Stimulated activated CD8-positive, alpha-beta memory T cell treated with anti-CD3 and anti-CD28 coated beads, Interleukin-7, amount 100 ng/mL, for 48 hours (primary cell): ENCODE measurements at regions not wholly inside any gene's neighbourhood (a gene's known extent, or its start where the extent isn't known, plus 50 kb on each side); places are given as distances from the start of the nearest gene placed in this dataset.
"Not testable (repeated sequence)": the region's sequence is repeated elsewhere in the genome, so short reads cannot be mapped to it uniquely, and the experiment has no call there.

Experiments
- DNase-seq, 2 donors: peaks; one replicate each; pipeline ENCODE4 v3.0.0-alpha.2; 2020; ENCODE audit warnings: low read depth in 1 of 2; ENCODE audit errors: extremely low read depth in 1 of 2

DNA sequence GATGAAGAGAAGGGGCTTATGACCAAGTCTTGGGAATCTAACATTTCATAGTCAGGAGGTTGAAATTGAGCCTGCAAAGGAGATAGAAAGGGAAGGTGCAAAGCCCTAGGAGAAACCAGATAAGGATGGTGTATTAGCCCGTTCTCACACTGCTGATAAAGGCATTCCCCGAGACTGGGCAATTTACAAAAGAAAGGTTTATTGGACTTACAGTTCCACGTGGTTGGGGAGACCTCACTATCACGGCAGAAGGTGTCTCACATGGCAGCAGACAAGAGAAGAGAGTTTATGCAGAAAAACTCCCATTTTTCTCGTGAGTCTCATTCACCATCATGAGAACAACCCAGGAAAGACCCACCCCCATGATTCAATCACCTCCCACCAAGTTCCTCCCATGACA, 129.5 kb upstream of the LNX1 start:
- DNase-seq, result no peak

DNA sequence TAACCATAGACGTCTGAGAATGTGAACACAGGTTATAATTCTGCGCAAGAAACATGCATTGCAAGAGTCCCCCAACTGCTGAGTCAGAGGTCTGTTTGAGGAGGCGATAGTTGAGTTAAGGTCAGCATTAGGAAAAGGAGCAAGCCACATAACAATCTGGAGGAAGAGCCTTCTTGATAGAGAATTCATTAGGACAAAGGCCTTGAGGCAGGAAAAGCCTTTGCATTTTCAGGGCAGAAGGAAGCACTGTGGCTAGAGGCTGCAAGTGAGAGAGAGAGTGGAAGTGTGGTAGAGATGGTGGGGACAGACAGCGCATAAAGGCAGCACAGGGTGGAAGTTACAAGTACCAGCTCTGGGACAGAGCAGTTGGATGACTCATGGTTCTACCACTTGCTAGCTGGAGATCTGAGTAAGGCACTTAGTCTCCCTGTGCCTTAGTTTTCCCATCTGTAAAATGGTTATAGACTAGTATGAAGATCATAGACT, 125.8 kb upstream of the LNX1 start:
- no peak for DNase-seq

DNA sequence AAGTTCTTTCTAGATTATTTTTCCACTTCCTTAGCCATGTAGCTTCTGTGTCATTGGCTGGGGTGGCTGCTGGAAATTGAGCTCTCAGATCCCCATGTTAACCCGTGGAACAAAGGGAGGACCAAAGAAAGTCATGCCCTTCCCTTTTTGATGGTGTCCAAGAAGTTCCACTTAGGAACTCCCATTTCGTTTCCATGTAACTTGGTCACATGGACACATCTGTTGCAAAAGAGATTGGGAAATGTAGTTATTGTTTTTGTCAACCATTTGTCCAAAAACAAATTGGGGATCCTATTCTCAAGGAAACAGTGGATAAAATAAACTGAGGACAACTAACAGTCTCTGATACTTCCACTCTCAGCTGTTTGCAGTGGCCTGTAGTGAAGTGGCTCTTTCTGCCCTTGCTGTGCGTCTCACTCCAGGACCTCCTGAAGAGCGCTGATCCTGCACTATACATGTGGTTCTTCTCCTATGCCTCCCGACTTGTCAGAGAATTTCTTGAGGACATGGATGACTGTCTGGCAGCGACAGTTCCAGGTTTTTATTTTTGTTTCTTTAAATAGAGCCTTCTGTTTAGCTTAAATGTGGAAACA, 125.3 kb upstream of the LNX1 start:
- DNase-seq, result no peak

DNA sequence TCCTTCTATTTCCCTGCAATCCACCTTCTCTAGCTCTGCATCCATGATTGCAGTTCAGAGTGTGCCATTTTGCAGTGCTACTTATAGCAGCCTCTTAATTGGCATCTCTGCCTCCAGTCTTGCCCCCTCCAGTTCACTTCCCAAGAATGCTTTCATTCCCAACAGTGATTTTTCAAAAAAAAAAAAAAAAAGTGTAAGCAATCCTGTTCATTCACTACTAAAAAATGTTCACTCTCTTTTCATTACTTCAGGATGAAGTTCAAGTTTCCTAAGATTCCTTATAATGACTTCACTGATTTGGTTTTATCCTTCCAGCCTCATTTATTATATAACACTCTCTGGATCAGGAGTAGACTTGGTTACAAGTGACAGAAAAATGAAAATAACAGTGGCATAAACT, 124.7 kb upstream of the LNX1 start:
- no peak for DNase-seq

DNA sequence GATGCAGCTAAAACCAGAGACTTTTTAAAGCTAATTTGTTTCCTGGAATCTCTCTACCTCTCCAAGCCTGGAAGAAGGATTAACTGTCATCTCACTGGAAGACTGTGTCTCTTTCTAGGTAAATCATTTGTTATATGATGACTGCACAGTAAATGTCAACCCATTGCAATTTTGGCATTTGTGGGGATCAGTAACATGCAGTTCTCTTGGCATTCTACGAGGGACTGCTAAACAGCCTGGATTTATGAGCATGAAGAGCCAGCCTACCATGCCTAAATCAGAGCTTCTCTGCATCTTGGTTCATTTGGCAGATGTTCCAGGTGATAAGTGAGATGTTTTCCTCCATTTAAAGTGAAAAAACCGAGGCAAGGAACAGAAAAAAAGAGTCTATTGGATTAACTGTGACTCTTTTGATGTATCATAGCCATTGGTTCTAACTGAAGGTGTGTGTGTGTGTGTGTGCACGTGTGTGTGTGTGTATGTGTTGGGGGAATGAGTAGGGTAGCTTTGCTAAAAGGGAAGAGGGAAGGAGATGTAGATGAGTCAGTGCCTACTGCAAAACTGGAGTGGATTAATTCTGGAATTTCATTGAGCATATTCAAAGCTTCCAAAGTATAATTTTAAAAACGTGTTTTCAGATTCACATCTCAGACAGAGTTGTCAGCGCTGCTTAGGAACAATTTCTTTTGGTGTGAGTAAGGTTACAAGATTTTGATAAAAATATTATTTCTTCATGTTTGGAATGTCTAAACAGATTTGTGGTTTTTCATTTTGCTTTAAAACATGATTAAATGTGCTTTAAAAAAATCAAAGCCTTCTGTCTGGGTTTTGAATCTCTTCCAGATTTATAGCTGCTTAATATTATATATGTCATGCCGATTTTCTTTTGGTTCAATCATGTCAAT, 123.2 kb upstream of the LNX1 start:
- DNase-seq, result no peak

DNA sequence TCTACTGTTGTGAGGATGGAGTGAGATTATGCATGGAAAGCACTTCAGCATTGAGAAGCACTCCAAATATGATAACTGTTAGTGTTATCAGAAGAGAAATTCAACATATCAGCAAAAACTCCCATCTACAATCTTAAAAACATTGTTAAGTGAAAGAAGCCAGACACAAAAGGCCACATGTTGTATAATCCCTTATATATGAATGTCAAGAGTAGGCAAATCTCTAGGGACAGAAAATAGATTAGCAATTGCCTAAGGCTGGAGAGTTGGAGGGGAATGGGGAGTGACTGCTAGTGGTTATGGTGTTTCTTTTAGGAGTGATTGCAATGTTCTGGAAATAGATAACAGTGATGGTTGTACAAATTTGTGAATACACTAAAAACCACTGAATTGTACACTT, 122.5 kb upstream of the LNX1 start:
- DNase-seq, result no peak

DNA sequence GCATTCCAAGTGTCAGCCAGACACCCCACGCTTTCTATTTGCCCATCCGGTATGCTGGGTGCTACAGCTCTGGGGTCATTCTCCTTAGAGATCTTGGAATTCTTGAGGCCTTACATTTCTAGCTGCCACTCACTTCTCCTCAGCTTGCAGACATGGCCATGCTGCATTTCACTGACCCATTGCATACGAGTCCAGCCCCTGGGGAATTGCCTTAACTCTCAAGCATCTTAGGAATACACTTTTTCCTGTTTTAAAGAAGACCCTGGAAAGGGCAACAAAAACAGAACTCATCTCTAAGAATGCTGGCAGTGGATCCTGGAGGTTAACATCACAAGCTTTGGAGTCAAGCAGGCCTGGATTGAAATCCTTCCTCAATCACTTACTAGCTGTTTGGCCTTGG, 122.0 kb upstream of the LNX1 start:
- no peak for DNase-seq

DNA sequence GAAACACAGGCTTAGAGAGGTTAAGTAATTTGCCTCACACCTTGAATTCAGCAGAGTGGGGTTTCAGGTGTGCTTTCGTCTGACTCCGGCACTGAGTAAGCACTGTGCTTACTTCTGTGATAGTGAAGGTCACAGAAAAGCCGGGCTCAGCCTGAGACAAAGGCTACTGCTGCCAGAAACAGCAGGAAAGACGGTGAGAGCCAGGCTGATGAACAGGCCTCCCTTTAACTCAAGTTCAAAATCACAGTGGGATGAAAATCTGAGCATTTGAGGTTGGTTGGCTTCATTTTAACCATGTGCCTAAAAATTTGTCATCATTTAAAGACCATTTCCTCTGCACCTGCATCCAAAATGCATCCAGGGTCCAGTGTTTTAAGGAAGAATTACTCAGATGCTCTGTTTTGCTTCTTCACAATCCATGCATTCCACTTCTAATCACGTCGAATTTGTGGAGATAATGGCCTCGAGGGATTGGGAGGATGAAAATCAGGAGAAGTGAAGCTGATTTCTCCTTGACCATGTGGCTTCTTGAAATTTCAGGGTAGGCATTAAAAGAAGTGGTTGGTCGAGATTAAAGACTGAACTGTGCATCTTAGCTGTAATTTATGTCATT, 121.2 kb upstream of the LNX1 start:
- DNase-seq, result no peak

DNA sequence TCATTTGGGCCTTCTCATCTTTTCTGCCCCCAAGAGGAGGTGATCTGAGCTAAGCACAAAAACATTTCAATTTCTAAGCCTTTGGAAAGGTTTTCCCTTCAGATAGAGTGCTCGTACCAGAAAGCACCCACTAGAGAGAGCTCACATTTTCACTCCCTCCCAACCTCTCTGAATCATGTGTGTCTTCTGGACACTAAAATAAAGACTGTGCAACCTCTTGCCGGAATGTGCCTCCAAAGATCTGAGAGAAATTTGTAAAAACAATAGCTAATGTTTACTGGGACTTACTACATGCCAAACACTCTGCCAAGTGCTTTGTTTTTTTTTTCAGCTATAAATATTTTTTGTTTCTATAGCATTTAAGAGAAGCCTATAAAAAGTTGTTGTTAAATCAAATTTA, 120.6 kb upstream of the LNX1 start:
- no peak for DNase-seq

DNA sequence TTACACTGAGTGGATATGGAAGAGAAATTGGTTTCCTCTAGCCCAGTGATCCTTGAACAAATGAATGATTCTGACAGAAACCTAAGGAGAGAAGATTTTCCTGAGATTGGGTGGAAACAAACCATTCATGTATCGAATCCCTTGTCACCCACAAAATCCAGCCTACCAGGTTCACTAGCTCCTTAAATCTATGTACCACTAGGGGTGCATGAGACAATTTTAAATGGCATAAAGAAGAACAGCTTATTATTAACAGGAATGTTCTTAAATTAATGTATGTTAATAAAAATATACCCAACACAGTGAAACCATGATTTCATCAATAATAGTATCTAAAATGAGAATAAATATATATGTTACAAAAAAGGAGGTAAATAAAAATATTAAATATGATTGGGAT, 118.4 kb upstream of the LNX1 start:
- no peak for DNase-seq

DNA sequence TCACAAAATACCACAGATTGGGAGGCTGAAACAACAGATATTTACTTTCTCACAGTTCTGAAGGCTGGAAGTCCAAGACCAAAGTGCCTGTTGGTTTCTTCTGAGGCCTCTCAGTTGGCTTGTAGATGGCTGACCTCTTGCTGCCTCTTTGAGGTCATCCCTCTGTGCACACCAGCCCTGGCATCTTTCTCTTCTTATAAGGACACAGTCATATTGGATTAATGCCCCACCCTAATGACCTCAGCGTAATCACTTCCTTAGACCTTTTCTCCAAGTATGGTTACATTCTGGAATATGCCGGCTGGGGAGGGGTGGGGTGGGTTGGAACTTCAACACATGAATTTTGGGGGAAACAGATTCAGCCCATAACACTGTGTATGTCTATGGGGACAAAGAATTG, 116.2 kb upstream of the LNX1 start:
- no peak for DNase-seq

DNA sequence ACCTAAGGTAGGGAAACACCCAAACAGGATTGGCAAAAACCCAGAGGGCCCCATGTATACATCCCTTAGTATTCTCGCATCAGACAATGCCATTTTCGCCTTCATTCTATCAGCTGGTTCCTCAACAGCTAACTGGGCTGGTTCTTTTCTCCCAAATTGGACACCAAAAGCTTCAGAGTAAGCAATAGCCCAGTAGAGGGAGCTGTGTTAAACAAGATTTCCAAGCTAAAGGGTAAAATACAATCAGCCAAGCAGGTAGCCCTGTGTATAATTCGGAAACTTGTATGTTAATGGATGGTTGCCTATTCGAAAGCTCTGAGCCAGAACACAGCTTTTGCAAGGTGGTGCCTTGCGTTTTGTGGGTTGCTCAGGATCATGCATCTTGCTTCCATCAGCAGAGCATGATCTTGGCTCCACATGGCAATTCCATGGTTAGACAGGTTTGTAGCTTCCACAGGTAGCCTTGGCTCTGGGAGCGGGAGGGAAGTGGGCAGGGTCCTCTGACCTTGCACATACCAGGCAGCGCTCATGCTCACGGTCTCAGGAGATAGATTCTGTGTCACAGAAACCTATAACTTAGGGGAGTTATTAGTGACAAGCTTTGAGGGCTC, 115.2 kb upstream of the LNX1 start:
- no peak for DNase-seq

DNA sequence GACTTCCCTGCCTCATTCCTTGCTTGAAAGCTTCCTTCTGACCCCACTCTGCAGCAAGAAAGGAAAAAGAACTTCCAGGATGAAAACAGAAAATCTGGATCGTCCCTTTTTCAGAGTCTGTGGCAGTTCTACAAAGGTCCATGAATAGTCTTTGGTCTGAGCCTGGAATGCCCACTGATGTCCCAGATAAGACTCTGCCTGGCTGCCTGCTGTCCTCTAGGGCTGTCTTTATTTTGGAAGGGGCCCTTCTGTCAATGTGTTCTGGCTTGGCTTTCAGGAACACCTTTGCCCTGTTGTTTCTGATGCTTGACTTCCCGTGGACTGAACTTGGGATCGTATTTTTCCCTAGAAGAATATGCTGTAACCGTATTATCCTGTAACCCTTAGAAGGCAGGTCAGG, 114.7 kb upstream of the LNX1 start:
- no peak for DNase-seq

DNA sequence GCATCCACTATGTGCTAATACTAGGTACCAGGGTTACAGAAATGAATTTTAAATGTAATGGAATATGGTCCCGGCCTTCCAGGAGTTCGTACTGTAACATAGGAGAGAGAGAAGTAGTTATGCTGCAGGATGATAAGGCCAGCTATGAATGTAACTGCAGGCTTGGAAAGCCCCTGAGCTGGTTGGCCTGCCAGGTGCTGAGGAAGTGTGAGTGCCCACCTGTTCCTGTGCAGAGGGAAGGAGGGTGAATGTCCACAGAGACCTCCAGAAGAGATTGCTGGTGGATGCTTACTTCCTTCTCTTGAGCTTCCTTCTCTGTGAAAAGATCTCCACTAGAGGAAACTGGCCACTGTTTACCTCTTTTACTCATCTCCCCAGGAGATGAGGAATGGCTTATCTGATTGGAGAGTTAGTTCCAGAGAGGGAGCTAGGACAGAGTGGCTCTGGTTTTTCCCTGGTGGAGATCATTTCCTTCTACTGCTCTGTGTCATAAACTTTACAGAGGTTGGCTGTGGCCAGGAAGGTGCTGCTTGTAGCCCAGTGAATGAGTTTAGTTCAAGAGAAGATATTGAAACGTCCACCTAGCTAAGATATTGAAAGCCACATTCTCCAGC, 114.0 kb upstream of the LNX1 start:
- no peak for DNase-seq

DNA sequence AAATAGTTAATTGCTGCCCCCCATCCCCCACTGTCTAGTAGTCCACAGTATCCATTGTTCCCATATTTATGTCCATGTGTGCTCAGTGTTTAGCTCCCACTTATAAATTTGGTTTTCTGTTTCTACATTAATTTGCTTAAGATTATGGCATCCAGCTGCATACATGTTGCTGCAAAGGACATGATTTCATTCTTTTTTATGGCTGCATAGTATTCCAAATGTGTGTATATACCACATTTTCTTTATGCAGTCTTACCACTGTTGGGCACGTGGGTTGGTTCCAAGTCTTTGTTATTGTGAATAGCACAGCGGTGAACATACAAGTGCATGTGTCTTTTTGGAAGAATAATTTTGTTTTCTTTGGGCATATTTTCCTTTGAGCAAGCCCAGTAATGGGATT, 113.0 kb upstream of the LNX1 start:
- DNase-seq, result no peak

DNA sequence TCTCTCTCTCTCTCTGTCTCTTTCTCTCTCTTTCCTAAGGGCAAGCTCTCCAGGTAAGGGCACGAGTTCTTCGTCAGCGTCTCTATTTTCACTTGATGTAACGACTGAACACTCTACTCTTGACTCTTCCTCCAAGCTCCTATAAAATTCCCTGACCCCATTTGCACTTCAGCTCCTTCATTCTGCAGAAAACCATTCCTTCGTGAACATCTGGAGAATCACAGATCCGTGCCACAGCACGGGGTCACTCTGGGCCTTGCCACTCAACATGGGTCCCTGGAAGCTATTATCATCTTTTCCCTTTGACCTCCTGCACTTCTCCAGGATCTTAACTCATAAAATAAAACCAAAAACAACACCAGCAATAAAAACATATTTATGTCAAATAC, 112.0 kb upstream of the LNX1 start:
- no peak for DNase-seq

DNA sequence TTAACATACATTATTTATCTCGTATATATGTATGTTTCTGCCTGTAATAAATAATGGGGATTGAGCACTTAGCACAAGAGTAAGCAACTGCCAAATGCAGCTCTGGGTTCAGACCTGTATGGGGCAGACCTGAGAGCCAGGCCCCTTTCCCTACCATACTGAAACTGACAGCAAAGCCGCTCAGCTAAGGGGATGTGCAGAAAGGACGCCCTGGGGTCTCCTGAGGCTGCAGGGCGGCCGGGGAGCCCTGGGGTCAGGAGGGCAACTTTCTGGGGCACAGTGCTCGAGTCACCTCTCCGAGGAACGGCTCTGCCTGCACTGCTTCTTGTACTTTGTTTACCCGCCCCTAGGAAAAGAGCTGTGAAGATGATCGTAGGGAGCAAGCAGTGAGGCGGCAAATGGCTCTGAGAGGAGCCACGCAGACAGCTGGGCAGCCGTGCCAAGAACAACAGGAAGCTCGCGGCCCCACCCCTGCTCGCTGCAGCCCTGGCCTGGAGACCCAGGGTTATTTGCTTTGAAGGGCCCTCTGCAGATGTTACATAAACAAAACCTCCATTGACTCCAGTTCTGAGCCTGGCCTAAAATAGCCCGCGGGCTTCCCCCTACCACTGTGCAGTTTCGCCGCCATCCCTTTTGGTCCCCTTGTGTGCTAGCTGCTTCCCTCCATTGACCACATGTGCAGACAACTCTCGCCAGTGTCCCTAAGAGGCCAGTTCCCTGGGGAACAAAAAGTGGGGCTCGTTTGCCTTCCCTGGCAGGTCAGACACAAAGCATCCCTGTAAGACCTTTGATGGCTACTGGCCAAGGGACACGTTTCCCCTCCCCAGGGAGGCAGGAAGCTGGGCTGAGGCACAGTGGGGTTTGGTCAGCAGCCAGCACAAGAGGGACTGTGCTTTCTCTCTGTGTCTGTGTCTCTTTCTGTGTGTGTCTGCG, 111.3 kb upstream of the LNX1 start:
- no peak for DNase-seq

DNA sequence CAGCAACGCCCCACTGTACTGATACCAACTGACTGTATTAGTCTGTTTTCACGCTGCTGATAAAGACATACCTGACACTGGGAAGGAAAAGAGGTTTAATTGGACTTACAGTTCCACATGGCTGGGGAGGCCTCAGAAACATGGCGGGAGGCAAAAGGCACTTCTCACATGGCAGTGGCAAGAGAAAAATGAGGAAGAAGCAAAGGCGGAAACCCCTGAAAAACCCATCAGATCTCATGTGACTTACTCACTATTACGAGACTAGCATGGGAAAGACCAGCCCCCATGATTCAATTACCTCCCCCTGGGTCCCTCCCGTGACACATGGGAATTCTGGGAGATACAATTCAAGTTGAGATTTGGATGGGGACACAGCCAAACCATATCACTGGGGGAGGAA, 110.0 kb upstream of the LNX1 start:
- DNase-seq, result not testable (repeated sequence)

DNA sequence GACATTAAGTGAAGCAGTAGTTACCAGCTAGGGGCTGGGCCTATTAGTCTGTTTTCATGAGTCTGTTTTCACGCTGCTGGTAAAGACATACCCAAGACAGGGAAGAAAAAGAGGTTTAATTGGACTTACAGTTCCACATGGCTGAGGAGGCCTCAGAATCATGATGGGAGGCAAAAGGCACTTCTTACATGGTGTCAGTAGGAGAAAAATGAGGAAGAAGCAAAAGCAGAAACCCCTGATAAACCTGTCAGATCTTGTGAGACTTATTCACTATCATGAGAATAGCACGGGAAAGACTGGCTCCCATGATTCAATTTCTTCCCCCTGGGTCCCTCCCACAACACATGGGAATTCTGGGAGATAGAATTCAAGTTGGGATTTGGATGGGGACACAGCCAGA, 108.0 kb upstream of the LNX1 start:
- DNase-seq, result not testable (repeated sequence)

DNA sequence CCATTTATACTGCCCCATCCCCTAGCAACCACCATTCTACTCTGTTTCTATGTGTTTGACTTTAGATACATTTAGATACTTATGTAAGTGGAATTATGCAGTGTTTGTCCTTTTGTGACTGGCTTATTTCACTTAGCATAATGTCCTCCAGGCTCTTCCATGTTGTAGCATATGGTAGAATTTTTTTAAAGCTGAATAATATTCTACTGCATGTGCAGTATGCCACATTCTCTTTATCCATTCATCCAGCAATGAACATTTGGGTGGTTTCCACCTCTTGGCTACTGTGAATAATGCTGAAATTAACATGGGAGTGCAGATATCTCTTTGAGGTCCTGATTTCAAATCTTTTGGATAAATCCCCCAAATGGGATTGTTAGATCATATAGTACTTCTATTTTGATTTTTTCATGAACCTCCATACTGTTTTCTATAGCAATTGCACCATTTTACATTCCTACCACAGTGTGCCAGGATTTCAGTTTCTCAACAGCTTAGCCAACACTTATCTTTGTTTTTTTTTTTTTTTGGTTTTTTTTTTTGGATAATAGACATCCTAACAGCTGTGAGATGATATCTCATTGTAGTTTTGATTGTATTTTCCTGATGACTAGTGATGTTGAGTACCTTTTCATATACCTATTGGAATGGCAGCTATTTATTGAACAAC, 105.9 kb upstream of the LNX1 start:
- no peak for DNase-seq
